Breast epithelium (tissue), 4 donors: ENCODE measurements at regions not wholly inside any gene's neighbourhood (a gene's known extent, or its start where the extent isn't known, plus 50 kb on each side); places are given as distances from the start of the nearest gene placed in this dataset.

ENCODE experiments used
- DNase-seq, 2 donors: peaks; one replicate each; pipeline ENCODE4 v3.0.0-alpha.2; 2019; ENCODE audit warnings: low spot score in 2 of 2
- H3K27ac ChIP-seq, 2 donors: fragments of 200-600 bp; sonication (generic) in 1 of 2; one replicate each; pipeline ENCODE4 v1.5.1; 2016 to 2019; ENCODE audit warnings: mild to moderate bottlenecking in 1 of 2
- H3K27me3 ChIP-seq, 2 donors: fragments of 200-600 bp; sonication (generic) in 1 of 2; one replicate each; pipeline versions ENCODE4 v1.5.1 to v1.6.0; 2017 to 2019; ENCODE audit warnings: control low read depth in 1 of 2, mild to moderate bottlenecking in 1 of 2
- H3K36me3 ChIP-seq: fragments of 200-600 bp; one replicate; pipeline ENCODE4 v1.5.1; 2019
- H3K4me1 ChIP-seq, 2 donors: fragments of 200-600 bp; sonication (generic); one replicate each; pipeline ENCODE4 v1.5.1; 2016 to 2019; ENCODE audit warnings: control low read depth in 1 of 2
- H3K4me3 ChIP-seq, 3 donors: fragments of 200-600 bp; sonication (generic); 1 replicate in 2 of 3; 2 replicates in 1 of 3; pipeline ENCODE4 v1.5.1; 2016 to 2019; ENCODE audit warnings: mild to moderate bottlenecking in 3 of 3, moderate library complexity in 2 of 3
- H3K9me3 ChIP-seq, 2 donors: fragments of 200-600 bp; sonication (generic) in 1 of 2; one replicate each; pipeline ENCODE4 v1.5.1; 2016 to 2019; ENCODE audit warnings: control low read depth in 1 of 2
- CTCF ChIP-seq, 3 donors: fragments of 450-650 bp; IDR thresholded peaks; one replicate each; pipeline ENCODE4 v1.5.1; 2016 to 2017; ENCODE audit warnings: antibody characterized with exemption in 3 of 3, mild to moderate bottlenecking in 3 of 3, moderate library complexity in 3 of 3
- POLR2A ChIP-seq: fragments of 450-650 bp; IDR thresholded peaks from one replicate; pipeline ENCODE4 v1.6.1; 2016; ENCODE audit warnings: antibody characterized with exemption, mild to moderate bottlenecking, moderate library complexity
- POLR2AphosphoS5 ChIP-seq, 3 donors: sonication (generic); formaldehyde crosslinking; IDR thresholded peaks; one replicate each; pipeline ENCODE4 v1.6.1; 2017; ENCODE audit warnings: antibody characterized with exemption in 3 of 3
- intact Hi-C: fragments of 100-400 bp; cut with DNase I; formaldehyde crosslinking; loops from one replicate; pipeline ENCODE4 v1.15.1; 2023; ENCODE audit warnings: low total_unique reads

- no peak for DNase-seq
- no peaks in the 10 kb centered on the region for H3K9me3 ChIP-seq
- no peaks in the 10 kb centered on the region for H3K4me1 ChIP-seq
- no peak overlapping the region for H3K27ac ChIP-seq
- intact Hi-C loops: no loop called here
- no peaks in the 10 kb centered on the region for H3K36me3 ChIP-seq
- H3K4me3 ChIP-seq: no peak overlapping the region
- TF ChIP-seq POLR2A: no peak
- TF ChIP-seq CTCF (IDR thresholded peaks at IDR 0.05): no peak
- TF ChIP-seq POLR2AphosphoS5 (IDR thresholded peaks at IDR 0.05): no peak
- H3K27me3 ChIP-seq: peaks cover 0 to 7% of the 10 kb centered on the region in 2 donors
Observed at GRCh38 chr2:129720360-129720759, 259.1 kb upstream of the RAB6C start.

GRCh38 chr2:129720761-129721160, 258.7 kb upstream of the RAB6C start:
- H3K36me3 ChIP-seq: no peaks in the 10 kb centered on the region
- H3K27ac ChIP-seq: no peak overlapping the region
- no peak for DNase-seq
- H3K4me1 ChIP-seq: no peaks in the 10 kb centered on the region
- intact Hi-C loops: no loop called here
- H3K4me3 ChIP-seq: no peak overlapping the region
- H3K27me3 ChIP-seq: peaks cover 0 to 7% of the 10 kb centered on the region in 2 donors
- TF ChIP-seq POLR2A: no peak
- TF ChIP-seq CTCF (IDR thresholded peaks at IDR 0.05): no peak
- TF ChIP-seq POLR2AphosphoS5 (IDR thresholded peaks at IDR 0.05): no peak
- no peaks in the 10 kb centered on the region for H3K9me3 ChIP-seq

GRCh38 chr2:129721236-129721635, 258.2 kb upstream of the RAB6C start:
- no peak overlapping the region for H3K27ac ChIP-seq
- H3K4me1 ChIP-seq: no peaks in the 10 kb centered on the region
- no peak overlapping the region for H3K4me3 ChIP-seq
- H3K36me3 ChIP-seq: no peaks in the 10 kb centered on the region
- H3K9me3 ChIP-seq: no peaks in the 10 kb centered on the region
- no peak for DNase-seq
- H3K27me3 ChIP-seq: peaks cover 0 to 7% of the 10 kb centered on the region in 2 donors
- TF ChIP-seq POLR2A: no peak
- TF ChIP-seq CTCF (IDR thresholded peaks at IDR 0.05): no peak
- TF ChIP-seq POLR2AphosphoS5 (IDR thresholded peaks at IDR 0.05): no peak
- intact Hi-C loops: no loop called here

- DNase-seq: no peak
- TF ChIP-seq CTCF (IDR thresholded peaks at IDR 0.05): no peak
- no peak for TF ChIP-seq POLR2A
- no peak for TF ChIP-seq POLR2AphosphoS5 (IDR thresholded peaks at IDR 0.05)
- intact Hi-C loops: no loop called here
Observed at GRCh38 chr2:129721846-129722245, 257.6 kb upstream of the RAB6C start.

GRCh38 chr2:129722306-129723019, 257.0 kb upstream of the RAB6C start:
- no peak for DNase-seq
- intact Hi-C loops: no loop called here
- no peaks in the 10 kb centered on the region for H3K4me1 ChIP-seq
- no peak overlapping the region for H3K27ac ChIP-seq
- no peak overlapping the region for H3K4me3 ChIP-seq
- TF ChIP-seq POLR2AphosphoS5 (IDR thresholded peaks at IDR 0.05): no peak
- TF ChIP-seq CTCF (IDR thresholded peaks at IDR 0.05): no peak
- TF ChIP-seq POLR2A: no peak
- no peaks in the 10 kb centered on the region for H3K36me3 ChIP-seq
- H3K9me3 ChIP-seq: no peaks in the 10 kb centered on the region
- peaks cover 0 to 5% of the 10 kb centered on the region in 2 donors for H3K27me3 ChIP-seq

More at GRCh38 chr2:129721846-129722245, 257.6 kb upstream of the RAB6C start:
- Histone ChIP-seq H3K4me3 (no peak overlapping the region), H3K36me3 (no peaks in the 10 kb centered on the region), H3K27ac (no peak overlapping the region), H3K9me3 (no peaks in the 10 kb centered on the region), H3K27me3 (peaks cover 0 to 7% of the 10 kb centered on the region in 2 donors), H3K4me1 (no peaks in the 10 kb centered on the region)
